K562 (cell line): ENCODE measurements at regions not wholly inside any gene's neighbourhood (a gene's known extent, or its start where the extent isn't known, plus 50 kb on each side); places are given as distances from the start of the nearest gene placed in this dataset.

Experiments used
- ATAC-seq: fragments of 200-7000 bp; cut with Tn5 transposase; 3 replicates; pipeline ENCODE4 v1.9.1; 2020; ENCODE audit warnings: moderate library complexity
- BruUV-seq: library from RNA; stranded (reverse); fragments of 400-500 nt; replicated peaks from 2 replicates; lab custom pipeline; 2021; lab: Mats Ljungman, UMichigan
- CTCF ChIA-PET: fragments of 300-600 bp; formaldehyde crosslinking; extraction: SDS; loops from one replicate; lab custom pipeline; 2021; ENCODE audit warnings: low intra/inter-chr PET ratio; lab: Yijun Ruan, JAX
- POLR2A ChIA-PET: fragments of 300-600, 350-650 bp; sonication (Branson Sonifier 250); formaldehyde crosslinking; extraction: SDS; loops from one replicate; lab custom pipeline; 2021; ENCODE audit warnings: antibody characterized with exemption, inconsistent platforms; lab: Yijun Ruan, JAX
- DNase-seq, 4 experiments: peaks; one replicate each; pipeline versions ENCODE4 v3.0.0 to v3.0.0-alpha.2; 2011 to 2018; ENCODE audit warnings: low spot score in 3 of 4, mixed read lengths in 3 of 4; ENCODE audit errors: extremely low read depth in 1 of 4
- FAIRE-seq: peaks from 2 replicates; lab custom pipeline; 2011; peaks lifted over from hg19 to GRCh38; lab: Jason Lieb, UNC
- H2AFZ ChIP-seq: 2 replicates; pipeline ENCODE4 v1.6.0; 2011; ENCODE audit warnings: low read depth, low read length, control low read depth, inconsistent platforms
- H3K27ac ChIP-seq: fragments of 200-600 bp; 3 replicates; pipeline ENCODE4 v1.8.0; 2011; ENCODE audit warnings: low read depth, mild to moderate bottlenecking, control low read depth, inconsistent platforms, low read length, moderate library complexity, mixed read lengths; ENCODE audit errors: extremely low read depth
- H3K27me3 ChIP-seq, 2 experiments: fragments of 300-600 bp in 1 of 2; 2 replicates in 1 of 2; 3 replicates in 1 of 2; pipeline versions ENCODE4 v1.6.0 to v1.8.0; 2011; ENCODE audit warnings: inconsistent platforms in 2 of 2, low read length in 2 of 2, mild to moderate bottlenecking in 1 of 2, mixed read lengths in 1 of 2, moderate library complexity in 1 of 2; ENCODE audit not compliant: control insufficient read depth in 2 of 2, insufficient read depth in 2 of 2
- H3K36me3 ChIP-seq: fragments of 300-600 bp; 3 replicates; pipeline ENCODE4 v1.8.0; 2011; ENCODE audit warnings: mild to moderate bottlenecking, low read length, inconsistent platforms; ENCODE audit not compliant: control insufficient read depth, insufficient read depth
- H3K4me1 ChIP-seq, 2 experiments: fragments of 200-600 bp in 1 of 2; replicated peaks in 1 of 2; 2 replicates in 1 of 2; 3 replicates in 1 of 2; pipeline versions ENCODE4 v1.5.1 to v1.8.0; 2011; ENCODE audit warnings: inconsistent platforms in 2 of 2, low read length in 2 of 2, mild to moderate bottlenecking in 1 of 2, mixed read lengths in 1 of 2, moderate library complexity in 1 of 2; ENCODE audit not compliant: control insufficient read depth in 2 of 2, insufficient read depth in 2 of 2
- H3K4me2 ChIP-seq: 2 replicates; pipeline ENCODE4 v1.6.1; 2011; ENCODE audit warnings: low read length, control low read depth, inconsistent platforms, mixed read lengths; ENCODE audit not compliant: insufficient read depth
- H3K4me3 ChIP-seq: fragments of 200-600 bp; sonication (generic), shearing (Covaris generic); 2 replicates; pipeline ENCODE4 v1.5.1; 2016; ENCODE audit warnings: control low read depth, inconsistent platforms
- H3K79me2 ChIP-seq: fragments of 200-600 bp; 3 replicates; pipeline ENCODE4 v1.8.0; 2011; ENCODE audit warnings: low read length, inconsistent platforms; ENCODE audit not compliant: control insufficient read depth, insufficient read depth
- H3K9ac ChIP-seq, 2 experiments: 2 replicates each; pipeline versions ENCODE4 v1.6.0 to v1.6.1; 2011; ENCODE audit warnings: low read depth in 2 of 2, low read length in 2 of 2, control low read depth in 1 of 2, inconsistent platforms in 1 of 2, mild to moderate bottlenecking in 1 of 2, mixed read lengths in 1 of 2; ENCODE audit not compliant: insufficient read depth in 1 of 2
- H3K9me1 ChIP-seq: one replicate; pipeline ENCODE4 v1.6.0; 2011; ENCODE audit warnings: inconsistent platforms, mild to moderate bottlenecking, low read length, moderate library complexity; ENCODE audit not compliant: control insufficient read depth, insufficient read depth
- H3K9me3 ChIP-seq: replicated peaks from 2 replicates; pipeline ENCODE4 v1.5.1; 2011; ENCODE audit warnings: low read depth, low read length, inconsistent platforms; ENCODE audit not compliant: control insufficient read depth, insufficient read depth
- H4K20me1 ChIP-seq: replicated peaks from 2 replicates; pipeline ENCODE4 v1.6.1; 2011; ENCODE audit warnings: low read length, inconsistent platforms, mixed read lengths; ENCODE audit not compliant: control insufficient read depth, insufficient read depth
- ADNP ChIP-seq: fragments of 200-800 bp; sonication (Bioruptor generic); IDR thresholded peaks from 2 replicates; pipeline ENCODE4 v1.6.1; 2016; ENCODE audit warnings: missing genetic modification characterization, missing compliant biosample characterization
- BRF1 ChIP-seq: IDR thresholded peaks from 3 replicates; pipeline ENCODE4 v1.6.1; 2011; ENCODE audit warnings: borderline replicate concordance, mild to moderate bottlenecking; ENCODE audit not compliant: insufficient read length; ENCODE audit errors: extremely low read depth
- CBFB ChIP-seq: sonication (generic); formaldehyde crosslinking; IDR thresholded peaks from 2 replicates; pipeline ENCODE4 v1.4.0; 2020; ENCODE audit warnings: mild to moderate bottlenecking, missing genetic modification reagents
- CSDE1 ChIP-seq, 2 experiments: fragments of 450-650 bp; IDR thresholded peaks; 2 replicates each; pipeline ENCODE4 v1.6.1; 2016; ENCODE audit warnings: mild to moderate bottlenecking in 1 of 2
- E4F1 ChIP-seq: fragments of 250-450 bp; sonication (Bioruptor Pico); IDR thresholded peaks from 2 replicates; pipeline ENCODE4 v1.5.0; 2021; ENCODE audit warnings: mild to moderate bottlenecking, borderline replicate concordance
- PKNOX1 ChIP-seq: fragments of 450-650 bp; IDR thresholded peaks from 2 replicates; pipeline ENCODE4 v1.6.1; 2016
- RB1 ChIP-seq: fragments of 450-650 bp; IDR thresholded peaks from 2 replicates; pipeline ENCODE4 v1.6.1; 2017; ENCODE audit warnings: low read depth, mild to moderate bottlenecking
- ZBTB9 ChIP-seq: fragments of 450-650 bp; formaldehyde crosslinking; IDR thresholded peaks from 2 replicates; pipeline ENCODE4 v1.4.0; 2020; ENCODE audit warnings: mild to moderate bottlenecking, moderate library complexity
- ZMIZ1 ChIP-seq, 2 experiments: fragments of 150-350 bp in 1 of 2; IDR thresholded peaks; 2 replicates each; pipeline ENCODE4 v1.6.1; 2012 to 2016; ENCODE audit warnings: low read depth in 2 of 2, low read length in 2 of 2, mild to moderate bottlenecking in 1 of 2, moderate library complexity in 1 of 2
- WGBS: fragments of 100-300 bp; shearing (Covaris generic); methylation state at CpG from one replicate; pipeline ENCODE4 v1.1.6; 2016; ENCODE audit warnings: low coverage, mixed read lengths; ENCODE audit not compliant: insufficient coverage; ENCODE audit errors: missing lambda C conversion rate; 5-methylcytosine and 5-hydroxymethylcytosine counted together
- in situ Hi-C: fragments of 300-500 bp; cut with MboI; formaldehyde crosslinking; loops from 4 replicates; pipeline ENCODE4 v1.15.0; 2018; ENCODE audit warnings: inconsistent platforms, mixed read lengths
- intact Hi-C: fragments of 100-400 bp; cut with micrococcal nuclease; formaldehyde crosslinking; loops from 2 replicates; pipeline ENCODE4 v1.14.2; 2022
- TF ChIP-seq, protein P1 (sequence below): fragments of 250-450 bp; sonication (Bioruptor Pico); IDR thresholded peaks from 2 replicates; pipeline ENCODE4 v1.8.0; 2022; ENCODE audit warnings: inconsistent platforms, mild to moderate bottlenecking, moderate library complexity, borderline replicate concordance
- TF ChIP-seq, protein P2 (sequence below): sonication (generic); formaldehyde crosslinking; IDR thresholded peaks from 2 replicates; pipeline ENCODE4 v1.8.1; 2023; ENCODE audit warnings: mild to moderate bottlenecking, missing genetic modification reagents, moderate library complexity

DNA sequence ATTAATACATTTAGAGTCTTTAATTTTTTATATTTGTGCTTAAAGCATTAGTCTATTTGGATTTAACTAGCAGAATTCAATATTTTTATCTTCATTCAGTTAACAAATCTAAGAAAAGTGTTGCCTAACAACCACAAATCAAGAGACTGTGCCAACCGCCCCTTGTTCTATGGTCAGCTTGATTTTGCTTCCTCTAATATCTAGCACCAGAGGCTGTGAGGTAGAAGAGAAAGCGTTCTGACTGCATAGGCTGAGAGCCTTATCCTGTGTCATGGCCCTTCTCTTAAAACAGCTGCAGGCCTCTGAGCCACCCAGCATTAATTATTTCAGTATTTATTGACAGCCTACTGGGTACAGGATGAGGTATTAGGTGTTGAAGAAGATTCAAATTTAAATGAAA, 693.0 kb upstream of the CDH6 start:
- FAIRE-seq = no peak
- TF ChIP-seq ZMIZ1 (IDR thresholded peaks at IDR 0.05; ENCODE audit: low read depth in 2 of 2, low read length in 2 of 2) (no peak), E4F1 (no peak), ADNP (tag) (no peak), CBFB (no peak), CSDE1 (IDR thresholded peaks at IDR 0.05) (no peak), BRF1 (no peak), PKNOX1 (no peak), ZBTB9 (no peak), RB1 (no peak)
- TF ChIP-seq, protein P1, sequence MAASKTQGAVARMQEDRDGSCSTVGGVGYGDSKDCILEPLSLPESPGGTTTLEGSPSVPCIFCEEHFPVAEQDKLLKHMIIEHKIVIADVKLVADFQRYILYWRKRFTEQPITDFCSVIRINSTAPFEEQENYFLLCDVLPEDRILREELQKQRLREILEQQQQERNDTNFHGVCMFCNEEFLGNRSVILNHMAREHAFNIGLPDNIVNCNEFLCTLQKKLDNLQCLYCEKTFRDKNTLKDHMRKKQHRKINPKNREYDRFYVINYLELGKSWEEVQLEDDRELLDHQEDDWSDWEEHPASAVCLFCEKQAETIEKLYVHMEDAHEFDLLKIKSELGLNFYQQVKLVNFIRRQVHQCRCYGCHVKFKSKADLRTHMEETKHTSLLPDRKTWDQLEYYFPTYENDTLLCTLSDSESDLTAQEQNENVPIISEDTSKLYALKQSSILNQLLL (CRISPR knock-in tag) = no peak
- TF ChIP-seq, protein P2, sequence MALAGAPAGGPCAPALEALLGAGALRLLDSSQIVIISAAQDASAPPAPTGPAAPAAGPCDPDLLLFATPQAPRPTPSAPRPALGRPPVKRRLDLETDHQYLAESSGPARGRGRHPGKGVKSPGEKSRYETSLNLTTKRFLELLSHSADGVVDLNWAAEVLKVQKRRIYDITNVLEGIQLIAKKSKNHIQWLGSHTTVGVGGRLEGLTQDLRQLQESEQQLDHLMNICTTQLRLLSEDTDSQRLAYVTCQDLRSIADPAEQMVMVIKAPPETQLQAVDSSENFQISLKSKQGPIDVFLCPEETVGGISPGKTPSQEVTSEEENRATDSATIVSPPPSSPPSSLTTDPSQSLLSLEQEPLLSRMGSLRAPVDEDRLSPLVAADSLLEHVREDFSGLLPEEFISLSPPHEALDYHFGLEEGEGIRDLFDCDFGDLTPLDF (CRISPR knock-in tag) = no peak
- TF ChIP-seq, all 486 proteins: peak for 0
- Histone ChIP-seq H3K4me3 (no peak overlapping the region), H3K36me3 (no peaks in the 10 kb centered on the region), H4K20me1 (no peaks in the 10 kb centered on the region), H3K27me3 (no peaks in the 10 kb centered on the region), H3K27ac (no peak overlapping the region), H2AFZ (no peak overlapping the region), H3K9me3 (no peaks in the 10 kb centered on the region), H3K4me2 (no peak overlapping the region), H3K9me1 (no peaks in the 10 kb centered on the region), H3K79me2 (no peaks in the 10 kb centered on the region), H3K9ac (no peak overlapping the region), H3K4me1 (no peaks in the 10 kb centered on the region)
- POLR2A ChIA-PET = no interaction called here
- in situ Hi-C loops (no loop called here), intact Hi-C loops (no loop called here)
- ATAC-seq (no peak), DNase-seq (no peak)
- CTCF ChIA-PET = no interaction called here
- BruUV-seq = no TSS peak
- WGBS = 0% methylated on average over 2 of the region's 2 CpGs
